GM10266 (cell line): ENCODE measurements at regions not wholly inside any gene's neighbourhood (a gene's known extent, or its start where the extent isn't known, plus 50 kb on each side); places are given as distances from the start of the nearest gene placed in this dataset.

Source experiments
- DNase-seq: peaks from one replicate; pipeline ENCODE4 v3.0.0; 2012; ENCODE audit errors: extremely low spot score
- TF ChIP-seq, protein P1 (sequence below): IDR thresholded peaks from 2 replicates; pipeline ENCODE4 v1.5.1; 2012; ENCODE audit warnings: mild to moderate bottlenecking, low read depth; ENCODE audit not compliant: control insufficient read depth, insufficient read depth; ENCODE audit errors: missing control alignments

DNA sequence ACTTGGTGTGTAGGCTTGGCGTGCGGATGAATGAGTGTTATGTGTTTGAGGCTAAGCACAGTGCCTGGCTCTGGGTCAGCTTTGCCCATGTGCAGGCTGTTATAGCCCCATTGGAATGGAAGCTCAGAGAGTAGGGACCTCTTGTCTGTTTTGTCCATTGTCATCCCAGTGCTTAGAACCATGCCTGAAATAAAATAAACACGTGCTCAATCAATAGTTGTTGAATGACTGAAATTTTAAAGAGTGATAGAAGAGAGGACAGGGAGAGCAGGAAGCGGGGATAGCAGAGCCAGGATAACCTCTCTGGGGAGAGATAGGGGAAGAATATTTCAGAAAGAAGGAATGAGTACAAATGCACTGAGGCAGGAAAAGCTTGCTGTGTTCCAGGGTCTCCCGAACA lies 263.9 kb downstream of the HIVEP2 start:
- DNase-seq = no peak
- TF ChIP-seq, protein P1, sequence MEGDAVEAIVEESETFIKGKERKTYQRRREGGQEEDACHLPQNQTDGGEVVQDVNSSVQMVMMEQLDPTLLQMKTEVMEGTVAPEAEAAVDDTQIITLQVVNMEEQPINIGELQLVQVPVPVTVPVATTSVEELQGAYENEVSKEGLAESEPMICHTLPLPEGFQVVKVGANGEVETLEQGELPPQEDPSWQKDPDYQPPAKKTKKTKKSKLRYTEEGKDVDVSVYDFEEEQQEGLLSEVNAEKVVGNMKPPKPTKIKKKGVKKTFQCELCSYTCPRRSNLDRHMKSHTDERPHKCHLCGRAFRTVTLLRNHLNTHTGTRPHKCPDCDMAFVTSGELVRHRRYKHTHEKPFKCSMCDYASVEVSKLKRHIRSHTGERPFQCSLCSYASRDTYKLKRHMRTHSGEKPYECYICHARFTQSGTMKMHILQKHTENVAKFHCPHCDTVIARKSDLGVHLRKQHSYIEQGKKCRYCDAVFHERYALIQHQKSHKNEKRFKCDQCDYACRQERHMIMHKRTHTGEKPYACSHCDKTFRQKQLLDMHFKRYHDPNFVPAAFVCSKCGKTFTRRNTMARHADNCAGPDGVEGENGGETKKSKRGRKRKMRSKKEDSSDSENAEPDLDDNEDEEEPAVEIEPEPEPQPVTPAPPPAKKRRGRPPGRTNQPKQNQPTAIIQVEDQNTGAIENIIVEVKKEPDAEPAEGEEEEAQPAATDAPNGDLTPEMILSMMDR = no peak

DNA sequence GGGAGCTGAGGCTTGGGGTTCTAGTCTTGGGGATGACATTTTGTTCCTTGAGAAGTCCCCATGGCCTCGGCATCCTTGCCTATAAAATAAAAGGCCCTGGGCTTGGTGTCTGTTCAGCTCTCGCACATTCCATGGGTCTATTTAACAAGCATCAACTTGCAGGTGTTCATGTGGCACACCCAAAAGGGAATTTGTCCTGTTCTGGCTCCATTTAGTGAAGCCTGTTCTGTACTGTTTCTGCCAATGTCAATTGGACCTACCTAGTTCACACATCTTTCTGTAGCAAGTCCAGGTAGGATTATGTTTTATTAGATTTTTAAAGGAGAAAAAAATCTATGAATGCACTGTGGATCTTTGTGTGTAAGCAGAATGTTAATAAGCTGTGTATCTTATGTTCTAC lies 262.0 kb downstream of the HIVEP2 start:
- DNase-seq = no peak
- TF ChIP-seq, protein P1 = no peak

DNA sequence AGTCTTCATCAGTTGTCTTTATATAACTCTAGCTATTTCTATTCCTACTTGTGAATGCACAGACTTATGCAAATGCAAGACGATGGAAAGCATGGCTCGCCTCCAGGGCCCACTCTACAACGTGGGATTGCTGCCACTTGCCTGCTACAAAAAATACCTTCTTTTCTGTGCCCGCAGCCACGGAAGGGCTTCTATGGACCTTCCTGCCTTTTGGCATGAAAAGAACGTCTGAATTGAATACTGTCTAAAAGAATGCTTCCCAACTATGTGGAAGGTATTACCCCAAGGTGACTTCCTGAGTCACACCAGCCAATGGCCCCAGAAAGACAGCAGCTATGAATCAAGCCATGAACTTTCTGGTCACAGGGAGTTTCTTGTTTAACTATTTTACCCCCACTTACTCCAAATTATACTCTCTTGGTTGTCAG lies 261.2 kb downstream of the HIVEP2 start:
- TF ChIP-seq, protein P1 = no peak
- no peak for DNase-seq

DNA sequence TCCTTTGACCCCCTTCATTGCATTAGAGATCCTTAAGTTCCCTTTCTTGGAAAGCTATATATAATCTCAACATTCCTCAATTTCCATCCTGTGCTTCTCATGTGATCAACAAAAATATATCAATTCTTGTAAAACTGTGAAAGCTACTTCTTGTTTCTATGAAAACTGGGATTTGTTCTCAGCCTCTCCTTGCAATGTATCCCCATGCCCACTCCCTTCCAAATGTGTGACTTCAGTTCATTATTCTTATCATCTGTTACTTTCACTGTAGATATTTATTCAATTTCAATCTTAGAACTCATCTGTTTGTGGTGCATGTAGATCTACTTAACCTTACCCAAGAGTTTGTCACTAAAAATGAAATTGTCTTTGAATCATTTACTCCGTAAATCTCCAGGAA lies 260.6 kb downstream of the HIVEP2 start:
- DNase-seq = no peak
- TF ChIP-seq, protein P1 = no peak

DNA sequence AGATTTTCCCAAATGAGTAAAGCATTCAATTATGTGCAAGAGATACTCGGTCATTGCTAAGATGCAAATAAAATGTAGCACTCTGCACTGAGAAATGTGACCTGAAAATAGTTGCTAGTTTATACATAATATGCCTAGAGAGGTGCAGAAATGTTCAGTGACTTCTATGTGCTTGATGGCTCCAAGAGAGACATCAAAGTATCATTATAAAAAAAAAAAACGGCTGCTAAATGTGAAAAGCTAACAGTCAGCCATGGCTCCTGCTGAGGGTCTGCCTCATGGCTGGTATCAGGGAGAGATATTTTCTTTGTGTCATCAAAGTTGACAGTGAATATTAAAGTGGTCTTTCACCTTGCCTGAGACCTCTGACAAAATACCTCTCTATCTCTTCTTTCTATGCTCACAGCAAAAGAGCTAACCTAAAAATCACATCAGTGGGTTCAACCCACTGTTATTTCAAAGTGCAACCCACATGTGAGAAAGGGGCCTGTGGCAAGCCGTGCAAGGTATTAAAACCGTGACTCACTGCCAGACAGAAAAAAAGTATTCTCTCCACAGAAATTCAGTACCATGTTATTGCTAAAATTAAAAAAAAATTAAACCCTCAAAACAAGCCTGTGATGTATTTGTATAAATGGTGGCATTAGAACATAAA lies 259.0 kb downstream of the HIVEP2 start:
- TF ChIP-seq, protein P1 = no peak

DNA sequence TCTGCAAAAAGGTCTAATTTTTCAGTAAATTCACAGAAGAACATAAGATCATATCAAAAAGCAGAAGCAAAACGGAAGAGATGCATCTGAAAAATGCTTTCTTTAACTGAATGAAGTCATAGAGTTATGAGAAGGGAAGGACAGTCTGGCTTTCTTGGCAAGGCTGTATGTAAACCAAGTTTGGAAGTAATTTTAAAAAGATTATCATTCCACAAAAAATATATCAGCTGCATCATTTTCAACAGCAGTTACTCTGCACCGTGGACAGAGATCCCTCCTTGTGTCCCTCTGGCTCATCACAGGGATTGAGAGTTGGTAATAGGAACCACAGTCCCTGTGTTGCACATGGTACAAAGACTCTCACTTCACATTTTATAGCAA lies 258.5 kb downstream of the HIVEP2 start:
- DNase-seq = no peak
- TF ChIP-seq, protein P1 = no peak

More for the DNA sequence above, 259.0 kb downstream of the HIVEP2 start:
- no peak for DNase-seq

DNA sequence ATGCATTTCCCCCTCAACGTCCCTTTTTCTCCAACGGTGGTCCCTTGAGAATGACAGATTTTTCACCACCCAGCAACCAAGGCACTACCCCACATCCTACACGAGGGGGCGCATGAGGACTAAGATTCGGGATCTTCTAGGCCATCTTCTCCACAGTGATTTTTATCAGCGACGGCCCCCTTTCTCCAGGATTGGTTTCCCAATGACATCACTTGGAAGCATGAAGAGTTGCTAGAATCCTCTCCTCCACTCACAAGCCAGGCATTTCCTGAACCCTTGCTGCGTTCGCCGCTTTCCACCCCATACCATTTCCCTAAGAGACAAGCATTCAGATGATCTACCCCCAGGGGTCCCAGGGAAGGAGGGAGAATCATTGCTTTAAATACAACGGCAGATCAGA lies 252.0 kb downstream of the HIVEP2 start:
- DNase-seq = peak; percentile 47
- TF ChIP-seq, protein P1 = peak; percentile 92
